Urinary bladder (tissue), 3 donors: ENCODE measurements at regions not wholly inside any gene's neighbourhood (a gene's known extent, or its start where the extent isn't known, plus 50 kb on each side); places are given as distances from the start of the nearest gene placed in this dataset.
"Not testable (repeated sequence)": the region's sequence is repeated elsewhere in the genome, so short reads cannot be mapped to it uniquely, and the experiment has no call there.

ENCODE experiments used
- DNase-seq: peaks from one replicate; pipeline ENCODE4 v3.0.0-alpha.2; 2015; ENCODE audit errors: extremely low spot score
- H3K27ac ChIP-seq: one replicate; pipeline ENCODE4 v1.5.1; 2013; ENCODE audit warnings: low read depth, mild to moderate bottlenecking, moderate library complexity
- H3K36me3 ChIP-seq: one replicate; pipeline ENCODE4 v1.6.1; 2013; ENCODE audit warnings: mild to moderate bottlenecking, moderate library complexity; ENCODE audit not compliant: insufficient read depth
- H3K4me1 ChIP-seq: one replicate; pipeline ENCODE4 v1.6.1; 2013; ENCODE audit warnings: mild to moderate bottlenecking, moderate library complexity; ENCODE audit not compliant: insufficient read depth
- H3K4me3 ChIP-seq: one replicate; pipeline ENCODE4 v1.5.1; 2013; ENCODE audit warnings: low read depth, low read length
- WGBS: extraction: QIAGEN DNeasy Blood & Tissue Kit; methylation state at CpG from one replicate; pipeline ENCODE4 v1.1.7; 2013; 5-methylcytosine and 5-hydroxymethylcytosine counted together
- donor health status: healthy with polysubstance abuse.
- donor health status: healthy.

GRCh38 chr6:6749702-6750491, 161.4 kb downstream of the LY86 start:
- H3K36me3 ChIP-seq: no peaks in the 10 kb centered on the region
- H3K4me1 ChIP-seq: peaks cover 1% of the 10 kb centered on the region
- peak; percentile 72 for DNase-seq
- WGBS: 29% methylated on average over 19 of the region's 19 CpGs
- no peak overlapping the region for H3K27ac ChIP-seq
- no peak overlapping the region for H3K4me3 ChIP-seq

GRCh38 chr6:6750594-6751265, 162.2 kb downstream of the LY86 start:
- no peak overlapping the region for H3K4me3 ChIP-seq
- 83% methylated on average over 10 of the region's 10 CpGs for WGBS
- no peak for DNase-seq
- H3K36me3 ChIP-seq: no peaks in the 10 kb centered on the region
- H3K4me1 ChIP-seq: peaks cover 1% of the 10 kb centered on the region
- H3K27ac ChIP-seq: peak overlapping the region; percentile 46

DNA sequence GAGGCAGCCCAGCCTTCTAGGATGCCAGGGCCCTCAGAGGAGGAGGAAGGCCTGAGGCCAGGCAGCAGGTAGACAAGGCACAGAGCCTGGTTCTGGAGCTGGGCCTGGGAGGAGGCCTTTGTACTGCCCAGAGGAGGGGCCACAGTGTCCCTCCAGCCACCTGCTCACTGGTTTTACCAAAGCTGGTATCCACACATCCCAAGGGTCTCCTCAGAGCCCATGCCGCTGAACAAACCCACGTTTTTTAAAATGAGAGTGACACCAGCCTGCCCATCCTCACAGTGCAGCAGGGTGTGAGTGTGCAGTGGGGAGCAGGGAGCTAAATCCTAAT, 162.7 kb downstream of the LY86 start:
- no peak for DNase-seq
- Histone ChIP-seq H3K36me3 (no peaks in the 10 kb centered on the region), H3K27ac (peak overlapping the region; percentile 46), H3K4me3 (no peak overlapping the region), H3K4me1 (peaks cover 1% of the 10 kb centered on the region)
- WGBS: 72% methylated on average over 2 of the region's 2 CpGs

GRCh38 chr6:6751619-6752023, 163.1 kb downstream of the LY86 start:
- 16% methylated on average over 8 of the region's 8 CpGs for WGBS
- no peak overlapping the region for H3K4me3 ChIP-seq
- peaks cover 1% of the 10 kb centered on the region for H3K4me1 ChIP-seq
- H3K27ac ChIP-seq: no peak overlapping the region
- no peaks in the 10 kb centered on the region for H3K36me3 ChIP-seq
- DNase-seq: no peak

- H3K27ac ChIP-seq: no peak overlapping the region
- WGBS: 24% methylated on average over 4 of the region's 4 CpGs
- DNase-seq: no peak
- no peak overlapping the region for H3K4me3 ChIP-seq
- H3K4me1 ChIP-seq: peaks cover 1% of the 10 kb centered on the region
- H3K36me3 ChIP-seq: no peaks in the 10 kb centered on the region
Measured at GRCh38 chr6:6752129-6752528, 163.6 kb downstream of the LY86 start.

DNA sequence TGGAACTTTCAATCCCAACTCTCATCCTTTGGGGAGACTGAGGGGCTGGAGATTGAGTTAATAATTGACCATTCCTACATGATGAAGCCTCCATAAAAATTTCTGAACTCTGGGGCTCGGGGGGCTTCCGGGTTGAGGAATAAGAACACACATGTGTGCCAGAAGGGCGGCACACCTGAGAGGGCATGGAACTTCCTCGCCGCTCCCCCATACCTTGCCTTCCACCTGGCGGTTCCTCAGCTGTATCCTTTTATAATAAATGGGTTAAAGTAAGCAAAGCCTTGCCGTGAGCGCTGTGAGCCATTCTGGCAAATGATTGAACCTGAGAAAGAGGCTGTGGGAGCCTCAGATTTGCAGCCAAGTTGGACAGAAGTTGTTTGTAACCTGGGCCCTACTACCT, 164.8 kb downstream of the LY86 start:
- H3K27ac ChIP-seq: no peak overlapping the region
- no peaks in the 10 kb centered on the region for H3K36me3 ChIP-seq
- WGBS: 98% methylated on average over 8 of the region's 8 CpGs
- H3K4me3 ChIP-seq: no peak overlapping the region
- no peak for DNase-seq
- H3K4me1 ChIP-seq: peaks cover 1% of the 10 kb centered on the region

- no peak overlapping the region for H3K4me3 ChIP-seq
- H3K4me1 ChIP-seq: peaks cover 1% of the 10 kb centered on the region
- no peaks in the 10 kb centered on the region for H3K36me3 ChIP-seq
- WGBS: 68% methylated on average over 3 of the region's 3 CpGs
- no peak overlapping the region for H3K27ac ChIP-seq
- no peak for DNase-seq
Measured at GRCh38 chr6:6756526-6756925, 168.0 kb downstream of the LY86 start.

- H3K4me3 ChIP-seq: no peak overlapping the region
- H3K36me3 ChIP-seq: no peaks in the 10 kb centered on the region
- no peak for DNase-seq
- H3K4me1 ChIP-seq: no peaks in the 10 kb centered on the region
- 72% methylated on average over 3 of the region's 3 CpGs for WGBS
- no peak overlapping the region for H3K27ac ChIP-seq
Measured at GRCh38 chr6:6758546-6758914, 170.0 kb downstream of the LY86 start.

DNA sequence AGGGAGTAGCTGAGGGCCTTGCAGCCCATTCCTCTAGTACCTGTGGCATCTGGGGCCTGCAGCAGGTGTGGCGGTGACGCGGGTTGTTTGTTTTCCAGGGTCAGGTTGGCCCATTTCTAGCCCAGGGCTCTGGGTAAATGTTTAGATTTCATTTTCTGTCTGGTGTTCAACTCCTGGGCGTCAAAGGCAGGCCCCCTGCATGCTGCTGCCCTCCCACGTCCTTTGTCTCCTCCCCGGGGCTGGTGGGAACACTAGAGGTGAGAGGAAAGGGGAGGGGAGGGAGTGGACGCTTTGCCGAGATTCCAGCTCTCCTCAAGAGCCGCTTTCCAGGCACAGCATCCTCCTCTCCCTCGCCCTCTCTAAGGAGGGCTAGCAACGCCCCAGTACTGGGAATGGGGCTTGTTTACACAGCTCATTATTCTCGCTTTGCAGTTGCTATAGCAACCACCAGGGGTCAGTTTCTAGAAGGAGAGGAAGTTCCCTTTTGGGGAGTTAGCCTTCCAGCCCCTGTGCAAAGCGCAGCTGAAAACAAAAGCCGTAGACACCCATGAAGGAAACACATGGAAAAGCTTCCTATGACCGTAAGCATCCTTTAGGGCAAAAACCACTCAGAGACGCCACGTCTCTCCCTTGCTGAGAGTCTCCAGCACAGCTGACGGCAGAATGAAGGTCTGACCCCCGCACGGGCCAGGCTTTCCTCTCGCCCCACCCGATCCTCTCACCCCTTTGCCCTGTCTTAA, 170.6 kb downstream of the LY86 start:
- Histone ChIP-seq H3K36me3 (no peaks in the 10 kb centered on the region), H3K27ac (peak overlapping the region; percentile 46), H3K4me1 (no peaks in the 10 kb centered on the region), H3K4me3 (no peak overlapping the region)
- peak; percentile 70 for DNase-seq
- 32% methylated on average over 22 of the region's 22 CpGs for WGBS

DNA sequence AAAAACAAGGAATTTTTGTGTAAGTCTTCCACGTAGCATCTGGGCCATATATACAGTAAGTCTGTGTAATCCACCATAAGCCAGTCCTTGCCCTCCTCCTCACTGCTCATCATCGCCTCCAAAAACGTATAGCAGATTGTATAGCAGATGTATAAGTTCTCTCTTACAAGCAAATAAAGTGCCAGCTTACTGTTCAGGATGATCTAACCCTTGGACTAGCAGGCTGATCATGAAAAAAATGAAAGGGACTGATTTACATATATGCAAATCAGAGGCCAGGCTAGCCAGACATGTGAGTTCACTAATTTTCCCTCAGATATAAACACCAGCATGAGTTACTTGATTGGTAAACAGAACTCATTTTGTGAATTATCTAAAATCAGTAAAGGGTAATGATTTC, 171.5 kb downstream of the LY86 start:
- Histone ChIP-seq H3K4me1 (no peaks in the 10 kb centered on the region), H3K36me3 (no peaks in the 10 kb centered on the region), H3K4me3 (no peak overlapping the region), H3K27ac (no peak overlapping the region)
- 86% methylated on average over 3 of the region's 3 CpGs for whole genome bisulfite sequencing
- no peak for DNase-seq

- not testable (repeated sequence) for H3K36me3 ChIP-seq, DNase-seq, H3K27ac ChIP-seq, H3K4me3 ChIP-seq, H3K4me1 ChIP-seq
- WGBS: 94% methylated on average over 27 of the region's 27 CpGs
Measured at GRCh38 chr6:6762566-6762965, 174.0 kb downstream of the LY86 start.

- no peak overlapping the region for H3K27ac ChIP-seq
- no peak overlapping the region for H3K4me3 ChIP-seq
- DNase-seq: no peak
- no peaks in the 10 kb centered on the region for H3K36me3 ChIP-seq
- WGBS: 82% methylated on average over 3 of the region's 3 CpGs
- H3K4me1 ChIP-seq: no peaks in the 10 kb centered on the region
Measured at GRCh38 chr6:6764764-6765434, 176.4 kb downstream of the LY86 start.

DNA sequence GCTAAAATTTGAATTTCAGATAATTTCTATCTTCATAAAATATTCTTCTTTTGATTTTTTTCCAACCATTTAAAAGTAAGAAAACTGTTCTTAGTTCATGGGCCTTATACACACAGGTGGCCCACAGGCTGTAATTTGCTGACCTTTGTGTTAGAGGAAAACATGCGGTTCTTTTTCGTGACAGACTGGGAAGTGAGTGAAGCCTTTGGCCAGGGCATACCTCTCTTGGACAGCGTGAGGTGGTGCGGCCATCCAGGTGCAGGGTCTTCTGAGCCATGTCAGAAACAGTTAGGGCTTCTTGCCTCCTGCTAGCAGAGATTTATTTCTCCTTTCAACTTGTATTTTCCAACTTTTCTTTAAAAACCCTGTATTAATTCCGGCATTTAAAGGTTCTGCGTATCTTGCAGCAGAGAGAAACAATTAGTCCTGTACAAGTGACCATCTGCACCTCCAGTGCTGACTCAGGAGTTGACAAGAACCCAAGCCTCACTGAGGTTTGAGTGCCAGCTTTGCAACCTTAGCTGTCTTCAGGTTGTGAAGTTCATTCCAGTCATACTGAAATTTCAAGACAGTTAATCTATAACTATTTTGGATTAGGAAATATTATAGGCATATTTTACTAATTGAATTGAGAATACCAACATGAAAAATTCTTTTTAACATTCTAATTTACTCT, 177.8 kb downstream of the LY86 start:
- H3K36me3 ChIP-seq: no peaks in the 10 kb centered on the region
- H3K4me1 ChIP-seq: no peaks in the 10 kb centered on the region
- no peak for DNase-seq
- H3K4me3 ChIP-seq: no peak overlapping the region
- no peak overlapping the region for H3K27ac ChIP-seq
- WGBS: 92% methylated on average over 6 of the region's 6 CpGs
